Neural progenitor cell (in vitro differentiated cells): ENCODE measurements at regions not wholly inside any gene's neighbourhood (a gene's known extent, or its start where the extent isn't known, plus 50 kb on each side); places are given as distances from the start of the nearest gene placed in this dataset.

Experiments used
- DNase-seq: peaks from one replicate; pipeline ENCODE4 v3.0.0-alpha.2; 2016; ENCODE audit warnings: low spot score
- H2AFZ ChIP-seq: fragments of 200-600 bp; sonication (generic); replicated peaks from 2 replicates; pipeline ENCODE4 v1.6.1; 2016; ENCODE audit warnings: antibody characterized with exemption
- H3F3A ChIP-seq: fragments of 200-600 bp; sonication (generic); 2 replicates; pipeline ENCODE4 v1.6.1; 2016; ENCODE audit warnings: antibody characterized with exemption, low read depth
- H3K27ac ChIP-seq: fragments of 200-600 bp; sonication (generic); 2 replicates; pipeline ENCODE4 v1.5.1; 2016; ENCODE audit warnings: mild to moderate bottlenecking
- H3K27me3 ChIP-seq: fragments of 200-600 bp; sonication (generic); 2 replicates; pipeline ENCODE4 v1.6.1; 2016; ENCODE audit warnings: mild to moderate bottlenecking, moderate library complexity
- H3K36me3 ChIP-seq: fragments of 200-600 bp; sonication (generic); 2 replicates; pipeline ENCODE4 v1.5.1; 2016
- H3K4me1 ChIP-seq: fragments of 200-600 bp; sonication (generic); 2 replicates; pipeline ENCODE4 v1.6.1; 2016; ENCODE audit warnings: mixed run types
- H3K4me2 ChIP-seq: fragments of 200-600 bp; sonication (generic); 2 replicates; pipeline ENCODE4 v1.6.1; 2016
- H3K4me3 ChIP-seq: fragments of 200-600 bp; sonication (generic); 2 replicates; pipeline ENCODE4 v1.5.1; 2016
- H3K79me2 ChIP-seq: fragments of 200-600 bp; sonication (generic); 2 replicates; pipeline ENCODE4 v1.6.1; 2016; ENCODE audit warnings: low read depth
- H3K9ac ChIP-seq: fragments of 200-600 bp; sonication (generic); 2 replicates; pipeline ENCODE4 v1.6.1; 2016
- H3K9me3 ChIP-seq: fragments of 200-600 bp; sonication (generic); 2 replicates; pipeline ENCODE4 v1.5.1; 2016; ENCODE audit warnings: low read depth
- H4K20me1 ChIP-seq: fragments of 200-600 bp; sonication (generic); 2 replicates; pipeline ENCODE4 v1.6.1; 2016; ENCODE audit warnings: low read depth
- H3K27ac Mint-ChIP-seq: 3 replicates; pipeline ENCODE4 v1.8.0; 2021; ENCODE audit warnings: mixed read lengths
- H3K27me3 Mint-ChIP-seq: 2 replicates; pipeline ENCODE4 v1.8.0; 2022; ENCODE audit warnings: low read depth, mild to moderate bottlenecking, inconsistent platforms, moderate library complexity, mixed read lengths; ENCODE audit not compliant: insufficient read depth
- H3K36me3 Mint-ChIP-seq: 3 replicates; pipeline ENCODE4 v1.8.0; 2021; ENCODE audit warnings: mixed read lengths
- H3K4me1 Mint-ChIP-seq: 3 replicates; pipeline ENCODE4 v1.8.0; 2021; ENCODE audit warnings: mixed read lengths
- H3K4me3 Mint-ChIP-seq: 3 replicates; pipeline ENCODE4 v1.8.0; 2021; ENCODE audit warnings: mild to moderate bottlenecking, moderate library complexity, mixed read lengths
- H3K9me3 Mint-ChIP-seq: 3 replicates; pipeline ENCODE4 v1.8.0; 2020; ENCODE audit warnings: mixed read lengths
- CTCF ChIP-seq: fragments of 200-600 bp; sonication (generic); IDR thresholded peaks from 2 replicates; pipeline ENCODE4 v1.5.1; 2017; ENCODE audit warnings: antibody characterized with exemption, mild to moderate bottlenecking
- EZH2 ChIP-seq: fragments of 200-600 bp; sonication (generic); IDR thresholded peaks from 2 replicates; pipeline ENCODE4 v1.6.1; 2017; ENCODE audit warnings: antibody characterized with exemption, mild to moderate bottlenecking, moderate library complexity
- EZH2phosphoT487 ChIP-seq: fragments of 200-600 bp; sonication (generic); IDR thresholded peaks from 2 replicates; pipeline ENCODE4 v1.6.1; 2017; ENCODE audit warnings: antibody characterized with exemption

- H3K4me2 ChIP-seq, result no peak overlapping the region
- H3K36me3 ChIP-seq, result no peaks in the 10 kb centered on the region
- no peaks in the 10 kb centered on the region for H4K20me1 ChIP-seq
- no peak overlapping the region for H3K4me3 ChIP-seq
- Mint-ChIP-seq H3K27me3 (no peaks in the 10 kb centered on the region), H3K4me3 (no peak overlapping the region), H3K27ac (no peak overlapping the region), H3K9me3 (peaks cover 2% of the 10 kb centered on the region), H3K4me1 (no peaks in the 10 kb centered on the region), H3K36me3 (no peaks in the 10 kb centered on the region)
- no peak overlapping the region for H3K27ac ChIP-seq
- DNase-seq, result no peak
- H3F3A ChIP-seq, result no peaks in the 10 kb centered on the region
- H2AFZ ChIP-seq, result peak overlapping the region; percentile 1
- H3K9me3 ChIP-seq, result no peaks in the 10 kb centered on the region
- TF ChIP-seq CTCF (no peak), EZH2phosphoT487 (no peak), EZH2 (no peak)
- no peaks in the 10 kb centered on the region for H3K4me1 ChIP-seq
- H3K9ac ChIP-seq, result no peak overlapping the region
- no peaks in the 10 kb centered on the region for H3K27me3 ChIP-seq
- no peaks in the 10 kb centered on the region for H3K79me2 ChIP-seq
Measured at GRCh38 chr2:221064058-221064854, 507.8 kb downstream of the EPHA4 start.

- Mint-ChIP-seq H3K4me3 (no peak overlapping the region), H3K36me3 (no peaks in the 10 kb centered on the region), H3K27me3 (no peaks in the 10 kb centered on the region), H3K4me1 (no peaks in the 10 kb centered on the region), H3K27ac (no peak overlapping the region), H3K9me3 (no peaks in the 10 kb centered on the region)
- no peak overlapping the region for H3K27ac ChIP-seq
- H3F3A ChIP-seq, result no peaks in the 10 kb centered on the region
- no peak overlapping the region for H3K4me2 ChIP-seq
- no peak for DNase-seq
- H2AFZ ChIP-seq, result peak overlapping the region; percentile 1
- H3K27me3 ChIP-seq, result no peaks in the 10 kb centered on the region
- no peaks in the 10 kb centered on the region for H3K36me3 ChIP-seq
- H3K4me1 ChIP-seq, result no peaks in the 10 kb centered on the region
- H3K79me2 ChIP-seq, result no peaks in the 10 kb centered on the region
- H3K4me3 ChIP-seq, result no peak overlapping the region
- no peaks in the 10 kb centered on the region for H4K20me1 ChIP-seq
- no peak for TF ChIP-seq EZH2
- no peak overlapping the region for H3K9ac ChIP-seq
- H3K9me3 ChIP-seq, result no peaks in the 10 kb centered on the region
Measured at GRCh38 chr2:221064880-221065279, 507.2 kb downstream of the EPHA4 start.

- no peaks in the 10 kb centered on the region for H3F3A ChIP-seq
- no peak overlapping the region for H3K4me2 ChIP-seq
- H3K4me3 ChIP-seq, result no peak overlapping the region
- no peaks in the 10 kb centered on the region for H4K20me1 ChIP-seq
- DNase-seq, result no peak
- no peak overlapping the region for H3K9ac ChIP-seq
- Mint-ChIP-seq H3K27me3 (no peaks in the 10 kb centered on the region), H3K36me3 (peaks cover 4% of the 10 kb centered on the region), H3K27ac (no peak overlapping the region), H3K4me3 (no peak overlapping the region), H3K9me3 (peaks cover 18% of the 10 kb centered on the region), H3K4me1 (no peaks in the 10 kb centered on the region)
- H3K79me2 ChIP-seq, result no peaks in the 10 kb centered on the region
- TF ChIP-seq CTCF (no peak), EZH2 (no peak), EZH2phosphoT487 (no peak)
- H3K36me3 ChIP-seq, result no peaks in the 10 kb centered on the region
- H3K27ac ChIP-seq, result no peak overlapping the region
- no peaks in the 10 kb centered on the region for H3K4me1 ChIP-seq
- H3K9me3 ChIP-seq, result no peaks in the 10 kb centered on the region
- H2AFZ ChIP-seq, result no peak overlapping the region
- H3K27me3 ChIP-seq, result no peaks in the 10 kb centered on the region
Measured at GRCh38 chr2:221068123-221068522, 504.0 kb downstream of the EPHA4 start.

GRCh38 chr2:221070106-221070505 lies 502.0 kb downstream of the EPHA4 start:
- Histone ChIP-seq H3F3A (no peaks in the 10 kb centered on the region), H4K20me1 (no peaks in the 10 kb centered on the region), H3K27me3 (no peaks in the 10 kb centered on the region), H3K79me2 (no peaks in the 10 kb centered on the region), H3K9me3 (no peaks in the 10 kb centered on the region), H3K4me3 (no peak overlapping the region), H3K4me2 (no peak overlapping the region), H2AFZ (no peak overlapping the region), H3K4me1 (no peaks in the 10 kb centered on the region), H3K27ac (no peak overlapping the region), H3K36me3 (no peaks in the 10 kb centered on the region), H3K9ac (no peak overlapping the region)
- TF ChIP-seq EZH2phosphoT487 (no peak), EZH2 (no peak), CTCF (no peak)
- DNase-seq, result no peak
- peaks cover 18% of the 10 kb centered on the region for H3K9me3 Mint-ChIP-seq
- H3K27ac Mint-ChIP-seq, result no peak overlapping the region
- H3K36me3 Mint-ChIP-seq, result peaks cover 4% of the 10 kb centered on the region
- H3K27me3 Mint-ChIP-seq, result no peaks in the 10 kb centered on the region
- H3K4me1 Mint-ChIP-seq, result no peaks in the 10 kb centered on the region
- no peak overlapping the region for H3K4me3 Mint-ChIP-seq
